ENCODE measurements at regions not wholly inside any gene's neighbourhood (a gene's known extent, or its start where the extent isn't known, plus 50 kb on each side); places are given as distances from the start of the nearest gene placed in this dataset.

GRCh38 chr6:23246896-23247295 is 677.5 kb downstream of the HDGFL1 start:
- Histone ChIP-seq H3K27ac (no peak overlapping the region), H3K9me3 (peaks cover 0 to 4% (median 0%) of the 10 kb centered on the region in 4 donors), H3K27me3 (no peaks in the 10 kb centered on the region), H3K4me1 (no peaks in the 10 kb centered on the region), H3K4me3 (no peak overlapping the region), H3K36me3 (no peaks in the 10 kb centered on the region)
- 81 to 89% methylated on average over 4 of the region's 4 CpGs for WGBS, 2 donors
- TF ChIP-seq POLR2AphosphoS5 (IDR thresholded peaks at IDR 0.05) (no peak), CTCF (IDR thresholded peaks at IDR 0.05) (no peak), EP300 (IDR thresholded peaks at IDR 0.05) (no peak), POLR2A (IDR thresholded peaks at IDR 0.05) (no peak)
- DNase-seq = no peak
- intact Hi-C loops (cut with DNase I) = no loop called here

GRCh38 chr6:23250556-23250955 is 681.2 kb downstream of the HDGFL1 start:
- TF ChIP-seq POLR2AphosphoS5 (IDR thresholded peaks at IDR 0.05) = no peak
- TF ChIP-seq CTCF (IDR thresholded peaks at IDR 0.05) = no peak
- TF ChIP-seq EP300 (IDR thresholded peaks at IDR 0.05) = no peak
- no peak for TF ChIP-seq POLR2A (IDR thresholded peaks at IDR 0.05)
- no peak for DNase-seq
- 74 to 82% methylated on average over 2 of the region's 2 CpGs for WGBS, 2 donors
- H3K36me3 ChIP-seq = no peaks in the 10 kb centered on the region
- H3K4me3 ChIP-seq = no peak overlapping the region
- H3K4me1 ChIP-seq = no peaks in the 10 kb centered on the region
- H3K9me3 ChIP-seq = no peaks in the 10 kb centered on the region
- H3K27me3 ChIP-seq = no peaks in the 10 kb centered on the region
- no peak overlapping the region for H3K27ac ChIP-seq
- intact Hi-C loops (cut with DNase I) = no loop called here

- no peaks in the 10 kb centered on the region for H3K4me1 ChIP-seq
- TF ChIP-seq POLR2AphosphoS5 (IDR thresholded peaks at IDR 0.05) (no peak), EP300 (IDR thresholded peaks at IDR 0.05) (no peak), CTCF (IDR thresholded peaks at IDR 0.05) (no peak), POLR2A (IDR thresholded peaks at IDR 0.05) (no peak)
- WGBS, 2 donors = 87 to 93% methylated on average over 2 of the region's 2 CpGs
- no peak for DNase-seq
- peaks cover 0 to 6% (median 1%) of the 10 kb centered on the region in 4 donors for H3K9me3 ChIP-seq
- no peak overlapping the region for H3K4me3 ChIP-seq
- intact Hi-C loops (cut with DNase I) = no loop called here
- H3K27me3 ChIP-seq = no peaks in the 10 kb centered on the region
- H3K36me3 ChIP-seq = no peaks in the 10 kb centered on the region
- no peak overlapping the region for H3K27ac ChIP-seq
Observed at GRCh38 chr6:23262864-23263263, 693.5 kb downstream of the HDGFL1 start.

GRCh38 chr6:23265270-23265669 is 695.9 kb downstream of the HDGFL1 start:
- Histone ChIP-seq H3K4me1 (no peaks in the 10 kb centered on the region), H3K27ac (no peak overlapping the region), H3K4me3 (no peak overlapping the region), H3K27me3 (no peaks in the 10 kb centered on the region), H3K9me3 (peaks cover 0 to 2% (median under 1%) of the 10 kb centered on the region in 4 donors), H3K36me3 (no peaks in the 10 kb centered on the region)
- DNase-seq = no peak
- intact Hi-C loops (cut with DNase I) = no loop called here
- WGBS, 2 donors = 92 to 93% methylated on average over 7 of the region's 7 CpGs
- TF ChIP-seq POLR2A (IDR thresholded peaks at IDR 0.05) = no peak
- no peak for TF ChIP-seq EP300 (IDR thresholded peaks at IDR 0.05)
- no peak for TF ChIP-seq POLR2AphosphoS5 (IDR thresholded peaks at IDR 0.05)
- no peak for TF ChIP-seq CTCF (IDR thresholded peaks at IDR 0.05)

GRCh38 chr6:23266536-23266935 is 697.2 kb downstream of the HDGFL1 start:
- intact Hi-C loops (cut with DNase I) = no loop called here
- no peak for DNase-seq
- H3K4me3 ChIP-seq = no peak overlapping the region
- TF ChIP-seq POLR2A (IDR thresholded peaks at IDR 0.05) = no peak
- no peak for TF ChIP-seq CTCF (IDR thresholded peaks at IDR 0.05)
- no peak for TF ChIP-seq EP300 (IDR thresholded peaks at IDR 0.05)
- no peak for TF ChIP-seq POLR2AphosphoS5 (IDR thresholded peaks at IDR 0.05)
- no peaks in the 10 kb centered on the region for H3K4me1 ChIP-seq
- no peaks in the 10 kb centered on the region for H3K9me3 ChIP-seq
- WGBS, 2 donors = 88 to 91% methylated on average over 7 of the region's 7 CpGs
- no peak overlapping the region for H3K27ac ChIP-seq
- no peaks in the 10 kb centered on the region for H3K36me3 ChIP-seq
- H3K27me3 ChIP-seq = no peaks in the 10 kb centered on the region

Data from sigmoid colon (tissue), 6 donors.